ENCODE measurements at regions not wholly inside any gene's neighbourhood (a gene's known extent, or its start where the extent isn't known, plus 50 kb on each side); places are given as distances from the start of the nearest gene placed in this dataset.

GRCh38 chr21:20537130-20537529, 461.1 kb upstream of the NCAM2 start:
- no peaks in the 10 kb centered on the region for H3K36me3 ChIP-seq (ENCODE audit: control insufficient read depth, insufficient read depth, low read length)
- H3K4me1 ChIP-seq (ENCODE audit: control insufficient read depth, insufficient read depth, low read length), result no peaks in the 10 kb centered on the region
- no peak for DNase-seq (ENCODE audit: low read depth, low spot score)
- BruUV-seq (replicated peaks), result no TSS peak
- H3K27me3 ChIP-seq (ENCODE audit: control insufficient read depth, insufficient read depth, low read length), result no peaks in the 10 kb centered on the region
- ChIA-PET CTCF (no interaction called here), POLR2A (no interaction called here)
- in situ Hi-C loops (cut with HindIII; ENCODE audit: low pct_unique_long_range_greater_than_20kb, low sequenced_read_pairs), result no loop called here
- TF ChIP-seq CTCF (IDR thresholded peaks at IDR 0.05), result no peak
- no peak for TF ChIP-seq TCF7L2 (IDR thresholded peaks at IDR 0.05; ENCODE audit: low read depth, low read length)
- TF ChIP-seq REST (IDR thresholded peaks at IDR 0.05; ENCODE audit: insufficient read depth in 1 of 2, low read depth in 2 of 2, low read length in 1 of 2), result no peak
- TF ChIP-seq SIN3A (IDR thresholded peaks at IDR 0.05; ENCODE audit: borderline replicate concordance, insufficient read depth, low read depth, low read length), result no peak
- no peak for TF ChIP-seq POLR2AphosphoS5 (IDR thresholded peaks at IDR 0.05; ENCODE audit: low read depth, low read length)
- no peaks in the 10 kb centered on the region for H3K9me3 ChIP-seq (ENCODE audit: control insufficient read depth, insufficient read depth, low read depth, low read length)
- no peak overlapping the region for H3K4me3 ChIP-seq (ENCODE audit: low read depth in 2 of 2, low read length in 2 of 2)
- ATAC-seq, result no peak
- intact Hi-C loops (cut with micrococcal nuclease; ENCODE audit: unreplicated experiment), result no loop called here
- H3K27ac ChIP-seq (ENCODE audit: low read length), result no peak overlapping the region

GRCh38 chr21:20538039-20538658, 460.1 kb upstream of the NCAM2 start:
- intact Hi-C loops (cut with micrococcal nuclease; ENCODE audit: unreplicated experiment), result no loop called here
- in situ Hi-C loops (cut with HindIII; ENCODE audit: low pct_unique_long_range_greater_than_20kb, low sequenced_read_pairs), result no loop called here
- DNase-seq (ENCODE audit: low read depth, low spot score) (no peak), ATAC-seq (no peak)
- no TSS peak for BruUV-seq (replicated peaks)
- Histone ChIP-seq H3K4me1 (ENCODE audit: control insufficient read depth, insufficient read depth, low read length) (no peaks in the 10 kb centered on the region), H3K9me3 (ENCODE audit: control insufficient read depth, insufficient read depth, low read depth, low read length) (no peaks in the 10 kb centered on the region), H3K4me3 (ENCODE audit: low read depth in 2 of 2, low read length in 2 of 2) (no peak overlapping the region), H3K36me3 (ENCODE audit: control insufficient read depth, insufficient read depth, low read length) (no peaks in the 10 kb centered on the region), H3K27me3 (ENCODE audit: control insufficient read depth, insufficient read depth, low read length) (no peaks in the 10 kb centered on the region), H3K27ac (ENCODE audit: low read length) (no peak overlapping the region)
- ChIA-PET CTCF (no interaction called here), POLR2A (no interaction called here)
- no peak for TF ChIP-seq POLR2AphosphoS5 (IDR thresholded peaks at IDR 0.05; ENCODE audit: low read depth, low read length)
- TF ChIP-seq CTCF (IDR thresholded peaks at IDR 0.05), result no peak
- TF ChIP-seq REST (IDR thresholded peaks at IDR 0.05; ENCODE audit: insufficient read depth in 1 of 2, low read depth in 2 of 2, low read length in 1 of 2), result no peak
